Tibial artery (tissue), 4 donors: ENCODE measurements at regions not wholly inside any gene's neighbourhood (a gene's known extent, or its start where the extent isn't known, plus 50 kb on each side); places are given as distances from the start of the nearest gene placed in this dataset.

Source experiments
- DNase-seq, 2 donors: peaks; one replicate each; pipeline ENCODE4 v3.0.0-alpha.2; 2019
- H3K27ac ChIP-seq, 2 donors: fragments of 200-600 bp; sonication (generic) in 1 of 2; 1 replicate in 1 of 2; 2 replicates in 1 of 2; pipeline ENCODE4 v1.5.1; 2018 to 2019; ENCODE audit warnings: mild to moderate bottlenecking in 1 of 2
- H3K27me3 ChIP-seq, 2 donors: fragments of 200-600 bp; sonication (generic) in 1 of 2; one replicate each; pipeline versions ENCODE4 v1.5.1 to v1.6.0; 2016 to 2019
- H3K36me3 ChIP-seq, 3 donors: fragments of 200-600 bp; sonication (generic) in 2 of 3; one replicate each; pipeline ENCODE4 v1.5.1; 2016 to 2019; ENCODE audit warnings: mild to moderate bottlenecking in 2 of 3
- H3K4me1 ChIP-seq, 4 donors: fragments of 200-600 bp; sonication (generic) in 2 of 4; 1 replicate in 3 of 4; 2 replicates in 1 of 4; pipeline ENCODE4 v1.5.1; 2016 to 2019
- H3K4me3 ChIP-seq, 2 donors: fragments of 200-600 bp; sonication (generic) in 1 of 2; 1 replicate in 1 of 2; 2 replicates in 1 of 2; pipeline ENCODE4 v1.5.1; 2018 to 2019; ENCODE audit warnings: mild to moderate bottlenecking in 2 of 2
- H3K9me3 ChIP-seq, 3 donors: fragments of 200-600 bp; sonication (generic) in 1 of 3; one replicate each; pipeline ENCODE4 v1.5.1; 2016 to 2019
- intact Hi-C: fragments of 100-400 bp; cut with DNase I; formaldehyde crosslinking; loops from one replicate; pipeline ENCODE4 v1.15.0; 2023; ENCODE audit warnings: low total_unique reads
- TF ChIP-seq, protein P1 (sequence below), 2 experiments: fragments of 200-600 bp in 1 of 2; fragments of 450-650 bp in 1 of 2; IDR thresholded peaks; one replicate each; pipeline ENCODE4 v1.5.1; 2017 to 2019; ENCODE audit warnings: antibody characterized with exemption in 2 of 2, mild to moderate bottlenecking in 1 of 2, moderate library complexity in 1 of 2

- H3K4me3 ChIP-seq: no peak overlapping the region
- H3K9me3 ChIP-seq: no peaks in the 10 kb centered on the region
- no peaks in the 10 kb centered on the region for H3K36me3 ChIP-seq
- peaks cover 0 to 2% of the 10 kb centered on the region in 2 donors for H3K27me3 ChIP-seq
- no peaks in the 10 kb centered on the region for H3K4me1 ChIP-seq
- intact Hi-C loops: no loop called here
- DNase-seq: no peak
- H3K27ac ChIP-seq: no peak overlapping the region
- TF ChIP-seq, protein P1, sequence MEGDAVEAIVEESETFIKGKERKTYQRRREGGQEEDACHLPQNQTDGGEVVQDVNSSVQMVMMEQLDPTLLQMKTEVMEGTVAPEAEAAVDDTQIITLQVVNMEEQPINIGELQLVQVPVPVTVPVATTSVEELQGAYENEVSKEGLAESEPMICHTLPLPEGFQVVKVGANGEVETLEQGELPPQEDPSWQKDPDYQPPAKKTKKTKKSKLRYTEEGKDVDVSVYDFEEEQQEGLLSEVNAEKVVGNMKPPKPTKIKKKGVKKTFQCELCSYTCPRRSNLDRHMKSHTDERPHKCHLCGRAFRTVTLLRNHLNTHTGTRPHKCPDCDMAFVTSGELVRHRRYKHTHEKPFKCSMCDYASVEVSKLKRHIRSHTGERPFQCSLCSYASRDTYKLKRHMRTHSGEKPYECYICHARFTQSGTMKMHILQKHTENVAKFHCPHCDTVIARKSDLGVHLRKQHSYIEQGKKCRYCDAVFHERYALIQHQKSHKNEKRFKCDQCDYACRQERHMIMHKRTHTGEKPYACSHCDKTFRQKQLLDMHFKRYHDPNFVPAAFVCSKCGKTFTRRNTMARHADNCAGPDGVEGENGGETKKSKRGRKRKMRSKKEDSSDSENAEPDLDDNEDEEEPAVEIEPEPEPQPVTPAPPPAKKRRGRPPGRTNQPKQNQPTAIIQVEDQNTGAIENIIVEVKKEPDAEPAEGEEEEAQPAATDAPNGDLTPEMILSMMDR (IDR thresholded peaks at IDR 0.05): no peak
Observed at GRCh38 chr7:112603673-112604072, 122.9 kb downstream of the LSMEM1 start.

- Histone ChIP-seq H3K9me3 (no peaks in the 10 kb centered on the region), H3K4me1 (no peaks in the 10 kb centered on the region), H3K4me3 (no peak overlapping the region), H3K36me3 (no peaks in the 10 kb centered on the region), H3K27me3 (peaks cover 0 to 2% of the 10 kb centered on the region in 2 donors), H3K27ac (no peak overlapping the region)
- TF ChIP-seq, protein P1 (IDR thresholded peaks at IDR 0.05): no peak
- no peak for DNase-seq
- intact Hi-C loops: no loop called here
Observed at GRCh38 chr7:112610636-112611035, 129.8 kb downstream of the LSMEM1 start.

GRCh38 chr7:112615701-112616100 lies 134.9 kb downstream of the LSMEM1 start:
- H3K4me3 ChIP-seq: no peak overlapping the region
- H3K9me3 ChIP-seq: no peaks in the 10 kb centered on the region
- no peak for DNase-seq
- no peaks in the 10 kb centered on the region for H3K36me3 ChIP-seq
- H3K27ac ChIP-seq: no peak overlapping the region
- no peaks in the 10 kb centered on the region for H3K27me3 ChIP-seq
- H3K4me1 ChIP-seq: no peaks in the 10 kb centered on the region
- intact Hi-C loops: no loop called here
- TF ChIP-seq, protein P1 (IDR thresholded peaks at IDR 0.05): no peak

DNA sequence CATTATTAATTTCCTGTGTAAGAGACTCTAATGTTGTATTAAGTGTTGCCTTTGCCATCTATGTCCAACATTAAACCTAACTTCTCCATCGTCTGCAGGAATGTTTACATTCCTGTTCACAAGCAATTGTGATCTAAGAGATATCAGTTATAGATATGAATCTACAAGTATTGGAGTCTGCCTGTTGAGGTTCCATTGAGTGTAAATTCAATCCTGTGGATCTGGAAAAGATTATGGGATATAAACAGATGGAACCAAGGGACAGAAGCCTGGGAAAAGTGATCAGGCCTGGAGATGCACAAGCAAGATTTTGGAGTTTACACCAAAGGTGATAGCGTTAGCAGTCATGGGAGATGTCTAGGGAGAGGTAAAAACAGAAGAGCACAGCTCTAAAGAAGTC lies 135.5 kb downstream of the LSMEM1 start:
- Histone ChIP-seq H3K36me3 (no peaks in the 10 kb centered on the region), H3K9me3 (no peaks in the 10 kb centered on the region), H3K4me3 (no peak overlapping the region), H3K27me3 (no peaks in the 10 kb centered on the region), H3K27ac (no peak overlapping the region), H3K4me1 (no peaks in the 10 kb centered on the region)
- no peak for DNase-seq
- TF ChIP-seq, protein P1 (IDR thresholded peaks at IDR 0.05): no peak
- intact Hi-C loops: no loop called here

DNA sequence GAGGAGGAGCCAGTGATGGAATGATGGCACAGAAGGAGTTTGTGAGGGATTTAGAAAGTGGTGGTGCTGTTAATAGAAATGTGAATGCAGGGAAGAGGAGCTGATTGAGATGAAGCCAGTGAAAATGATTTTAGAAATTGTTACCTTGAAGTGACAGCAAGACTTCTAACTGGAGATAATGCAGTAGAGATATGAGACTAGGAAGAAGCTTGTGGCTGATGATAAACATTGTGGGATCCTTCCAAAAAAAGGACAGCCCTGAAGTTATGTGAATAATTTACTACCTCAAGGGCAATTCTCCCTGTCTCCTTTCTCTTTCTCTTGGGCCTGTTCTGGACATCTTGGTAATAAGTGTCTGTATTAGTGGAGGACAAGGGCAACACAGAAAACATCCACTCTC lies 138.6 kb downstream of the LSMEM1 start:
- Histone ChIP-seq H3K36me3 (no peaks in the 10 kb centered on the region), H3K4me3 (no peak overlapping the region), H3K4me1 (no peaks in the 10 kb centered on the region), H3K27me3 (no peaks in the 10 kb centered on the region), H3K27ac (no peak overlapping the region), H3K9me3 (no peaks in the 10 kb centered on the region)
- no peak for DNase-seq
- TF ChIP-seq, protein P1 (IDR thresholded peaks at IDR 0.05): no peak
- intact Hi-C loops: no loop called here

DNA sequence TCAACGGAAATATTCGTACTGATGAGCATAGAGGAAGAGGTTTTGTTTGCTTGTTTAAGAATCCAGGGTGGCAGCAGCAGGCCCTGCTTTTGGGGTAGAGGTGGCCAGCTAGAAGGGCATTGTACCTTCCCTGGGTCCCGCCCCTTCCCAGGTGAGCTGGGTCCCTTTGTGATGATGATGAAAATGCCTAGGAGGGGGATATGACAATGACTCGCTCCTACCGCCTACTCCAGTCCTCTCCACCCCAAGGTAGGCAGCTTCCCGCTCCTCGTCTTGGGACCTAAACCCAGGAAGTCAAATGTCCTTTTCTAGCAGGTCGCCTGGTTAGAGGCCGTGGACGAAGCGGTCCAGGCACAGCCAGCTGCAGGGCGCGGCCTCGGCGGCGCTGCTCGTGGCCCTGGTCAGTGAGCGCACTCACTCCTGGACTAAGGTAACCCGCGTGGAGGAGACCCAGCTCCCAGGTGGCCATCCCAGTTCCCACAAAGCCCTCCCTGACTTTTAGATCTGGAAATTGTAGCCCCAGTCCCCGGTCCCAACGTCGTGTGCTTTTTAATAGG lies 141.4 kb downstream of the LSMEM1 start:
- no peaks in the 10 kb centered on the region for H3K4me1 ChIP-seq
- TF ChIP-seq, protein P1 (IDR thresholded peaks at IDR 0.05): no peak
- no peak for DNase-seq
- no peaks in the 10 kb centered on the region for H3K9me3 ChIP-seq
- intact Hi-C loops: no loop called here
- no peak overlapping the region for H3K27ac ChIP-seq
- no peaks in the 10 kb centered on the region for H3K27me3 ChIP-seq
- no peak overlapping the region for H3K4me3 ChIP-seq
- no peaks in the 10 kb centered on the region for H3K36me3 ChIP-seq
